Sigmoid colon (tissue), 4 donors: ENCODE measurements at regions not wholly inside any gene's neighbourhood (a gene's known extent, or its start where the extent isn't known, plus 50 kb on each side); places are given as distances from the start of the nearest gene placed in this dataset.
"Not testable (repeated sequence)": the region's sequence is repeated elsewhere in the genome, so short reads cannot be mapped to it uniquely, and the experiment has no call there.

Source experiments
- CTCF ChIP-seq, 4 experiments: fragments of 450-650 bp in 3 of 4; fragments of 200-600 bp in 1 of 4; IDR thresholded peaks; one replicate each; pipeline ENCODE4 v1.5.1; 2016 to 2019; ENCODE audit warnings: antibody characterized with exemption in 4 of 4, mild to moderate bottlenecking in 3 of 4, moderate library complexity in 2 of 4
- POLR2AphosphoS5 ChIP-seq, 4 donors: sonication (generic); formaldehyde crosslinking; IDR thresholded peaks; one replicate each; pipeline ENCODE4 v1.6.1; 2017; ENCODE audit warnings: antibody characterized with exemption in 4 of 4

- not testable (repeated sequence) for TF ChIP-seq CTCF, POLR2AphosphoS5 (IDR thresholded peaks at IDR 0.05)
These were observed 559.0 kb downstream of the CD109 start for GRCh38 chr6:74255007-74255406.
